ENCODE measurements at regions not wholly inside any gene's neighbourhood (a gene's known extent, or its start where the extent isn't known, plus 50 kb on each side); places are given as distances from the start of the nearest gene placed in this dataset.

GRCh38 chr16:73998707-73999106 is 297.9 kb upstream of the PSMD7 start:
- DNase-seq (ENCODE audit: low spot score, unreplicated experiment) = no peak
- Mint-ChIP-seq H3K27me3 (no peaks in the 10 kb centered on the region), H3K36me3 (ENCODE audit: insufficient read depth) (no peaks in the 10 kb centered on the region), H3K4me3 (ENCODE audit: low read depth) (no peak overlapping the region), H3K9me3 (ENCODE audit: low read depth) (peaks cover 17% of the 10 kb centered on the region), H3K27ac (no peak overlapping the region), H3K4me1 (ENCODE audit: low read depth) (no peaks in the 10 kb centered on the region)
- TF ChIP-seq CTCF (IDR thresholded peaks at IDR 0.05; ENCODE audit: unreplicated experiment) = no peak

GRCh38 chr16:73997971-73998370 is 298.6 kb upstream of the PSMD7 start:
- peaks cover 12% of the 10 kb centered on the region for H3K9me3 Mint-ChIP-seq (ENCODE audit: low read depth)
- no peak overlapping the region for H3K27ac Mint-ChIP-seq
- no peak overlapping the region for H3K4me3 Mint-ChIP-seq (ENCODE audit: low read depth)
- no peaks in the 10 kb centered on the region for H3K4me1 Mint-ChIP-seq (ENCODE audit: low read depth)
- no peak for TF ChIP-seq CTCF (IDR thresholded peaks at IDR 0.05; ENCODE audit: unreplicated experiment)
- no peaks in the 10 kb centered on the region for H3K36me3 Mint-ChIP-seq (ENCODE audit: insufficient read depth)
- no peaks in the 10 kb centered on the region for H3K27me3 Mint-ChIP-seq
- DNase-seq (ENCODE audit: low spot score, unreplicated experiment) = no peak

GRCh38 chr16:73997340-73997711 is 299.3 kb upstream of the PSMD7 start:
- Mint-ChIP-seq H3K4me1 (ENCODE audit: low read depth) (no peaks in the 10 kb centered on the region), H3K27me3 (no peaks in the 10 kb centered on the region), H3K36me3 (ENCODE audit: insufficient read depth) (no peaks in the 10 kb centered on the region), H3K4me3 (ENCODE audit: low read depth) (no peak overlapping the region), H3K27ac (no peak overlapping the region), H3K9me3 (ENCODE audit: low read depth) (peaks cover 8% of the 10 kb centered on the region)
- DNase-seq (ENCODE audit: low spot score, unreplicated experiment) = no peak
- TF ChIP-seq CTCF (IDR thresholded peaks at IDR 0.05; ENCODE audit: unreplicated experiment) = no peak

GRCh38 chr16:73996624-73997339 is 299.8 kb upstream of the PSMD7 start:
- no peaks in the 10 kb centered on the region for H3K27me3 Mint-ChIP-seq
- peaks cover 5% of the 10 kb centered on the region for H3K9me3 Mint-ChIP-seq (ENCODE audit: low read depth)
- no peaks in the 10 kb centered on the region for H3K36me3 Mint-ChIP-seq (ENCODE audit: insufficient read depth)
- DNase-seq (ENCODE audit: low spot score, unreplicated experiment) = no peak
- no peak for TF ChIP-seq CTCF (IDR thresholded peaks at IDR 0.05; ENCODE audit: unreplicated experiment)
- no peak overlapping the region for H3K4me3 Mint-ChIP-seq (ENCODE audit: low read depth)
- no peak overlapping the region for H3K27ac Mint-ChIP-seq
- no peaks in the 10 kb centered on the region for H3K4me1 Mint-ChIP-seq (ENCODE audit: low read depth)

- Mint-ChIP-seq H3K4me1 (ENCODE audit: low read depth) (no peaks in the 10 kb centered on the region), H3K9me3 (ENCODE audit: low read depth) (peaks cover 3% of the 10 kb centered on the region), H3K27ac (no peak overlapping the region), H3K27me3 (no peaks in the 10 kb centered on the region), H3K36me3 (ENCODE audit: insufficient read depth) (no peaks in the 10 kb centered on the region), H3K4me3 (ENCODE audit: low read depth) (no peak overlapping the region)
- no peak for TF ChIP-seq CTCF (IDR thresholded peaks at IDR 0.05; ENCODE audit: unreplicated experiment)
- no peak for DNase-seq (ENCODE audit: low spot score, unreplicated experiment)
Observed at GRCh38 chr16:73993878-73994277, 302.7 kb upstream of the PSMD7 start.
